Fibroblast of skin of left quadriceps (primary cell): ENCODE measurements at regions not wholly inside any gene's neighbourhood (a gene's known extent, or its start where the extent isn't known, plus 50 kb on each side); places are given as distances from the start of the nearest gene placed in this dataset.

ENCODE experiments used
- DNase-seq, 2 experiments: peaks; one replicate each; pipeline ENCODE4 v3.0.0-alpha.2; 2013; ENCODE audit warnings: low read depth in 2 of 2

GRCh38 chr6:111958534-111958933 lies 85.3 kb upstream of the FYN start:
- no peak for DNase-seq

DNA sequence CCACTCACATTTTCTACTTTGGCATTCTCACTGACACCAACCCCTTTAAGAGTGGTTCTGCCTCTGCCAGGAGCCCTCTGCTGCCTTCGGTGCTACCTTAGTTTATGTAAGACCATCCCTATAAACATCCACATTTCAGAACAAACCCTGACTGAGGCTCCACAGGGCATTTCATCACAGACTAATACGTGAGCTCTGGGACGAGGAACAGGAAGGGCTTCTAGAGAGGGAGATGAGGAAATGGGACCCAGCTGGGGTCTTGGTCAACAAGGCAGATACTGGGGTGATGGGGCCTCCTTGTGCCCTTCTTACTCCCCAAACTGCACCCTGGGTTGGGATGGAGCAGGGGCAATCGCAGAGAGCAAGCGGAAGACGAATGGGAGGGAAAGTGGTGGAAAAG lies 86.5 kb upstream of the FYN start:
- DNase-seq, result no peak

- no peak for DNase-seq
Observed at GRCh38 chr6:111967131-111967530, 86.8 kb upstream of the CCN6 start.

- no peak for DNase-seq
Observed at GRCh38 chr6:111970426-111970825, 83.5 kb upstream of the CCN6 start.

GRCh38 chr6:111971181-111971841 lies 82.6 kb upstream of the CCN6 start:
- no peak for DNase-seq

- DNase-seq, result no peak
Observed at GRCh38 chr6:111971866-111972532, 81.9 kb upstream of the CCN6 start.

GRCh38 chr6:111972745-111973117 lies 81.2 kb upstream of the CCN6 start:
- no peak for DNase-seq

DNA sequence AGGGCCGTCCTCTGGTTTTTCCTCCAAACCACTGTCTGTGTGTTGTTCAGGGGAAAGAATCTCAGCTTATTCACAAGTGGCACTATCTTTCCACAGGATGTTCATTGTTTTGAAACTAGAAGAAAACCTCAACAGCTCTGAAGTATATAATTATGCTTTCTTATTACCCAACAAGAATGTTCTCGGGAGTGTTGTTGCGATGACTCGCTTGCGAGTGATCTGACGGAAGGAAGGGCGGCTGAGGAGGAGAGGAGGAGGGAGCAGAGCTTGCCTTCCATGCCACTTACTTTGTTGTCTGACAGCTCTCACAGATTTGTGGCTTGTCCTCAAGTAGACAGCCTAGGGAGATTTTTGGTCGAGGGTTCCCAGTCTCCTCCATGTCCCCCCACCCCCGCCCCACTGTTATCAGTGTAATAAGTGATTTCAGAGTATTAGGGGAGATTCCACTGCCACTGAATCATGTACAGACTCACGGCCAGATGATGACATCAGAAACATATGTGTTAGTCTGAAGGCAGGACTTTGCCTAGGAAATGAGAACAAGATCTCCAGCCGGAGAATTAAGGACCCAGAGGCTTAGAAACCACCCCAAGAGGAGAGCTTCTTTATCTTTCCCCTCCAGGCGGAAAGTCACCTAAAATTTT lies 80.7 kb upstream of the CCN6 start:
- peak; percentile 93 to 94 for DNase-seq

- DNase-seq, result no peak
Observed at GRCh38 chr6:111973927-111974639, 79.8 kb upstream of the CCN6 start.

DNA sequence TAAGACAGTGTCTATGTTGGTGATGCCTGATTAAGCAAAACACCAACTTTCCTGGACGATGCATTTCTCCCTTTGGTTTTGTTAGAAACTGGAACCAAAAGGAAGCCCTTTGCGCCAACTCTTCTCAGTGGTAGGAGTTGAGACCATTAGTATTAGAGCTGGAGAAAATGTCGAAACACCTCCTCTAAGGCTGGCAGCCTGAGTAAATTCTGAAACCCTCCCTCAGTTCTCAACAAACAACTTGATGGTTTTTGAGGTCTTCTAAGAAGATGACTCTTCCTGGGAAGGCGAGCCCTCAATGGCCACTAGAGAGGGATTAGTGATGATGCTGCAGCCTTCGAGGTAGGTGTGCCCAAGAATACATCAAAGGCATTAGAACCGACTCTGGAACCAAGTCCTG lies 78.4 kb upstream of the CCN6 start:
- DNase-seq, result no peak

- DNase-seq, result no peak
Observed at GRCh38 chr6:111976139-111976538, 77.8 kb upstream of the CCN6 start.

- no peak for DNase-seq
Observed at GRCh38 chr6:111978532-111979149, 75.3 kb upstream of the CCN6 start.

GRCh38 chr6:111979633-111980032 lies 74.3 kb upstream of the CCN6 start:
- no peak for DNase-seq

DNA sequence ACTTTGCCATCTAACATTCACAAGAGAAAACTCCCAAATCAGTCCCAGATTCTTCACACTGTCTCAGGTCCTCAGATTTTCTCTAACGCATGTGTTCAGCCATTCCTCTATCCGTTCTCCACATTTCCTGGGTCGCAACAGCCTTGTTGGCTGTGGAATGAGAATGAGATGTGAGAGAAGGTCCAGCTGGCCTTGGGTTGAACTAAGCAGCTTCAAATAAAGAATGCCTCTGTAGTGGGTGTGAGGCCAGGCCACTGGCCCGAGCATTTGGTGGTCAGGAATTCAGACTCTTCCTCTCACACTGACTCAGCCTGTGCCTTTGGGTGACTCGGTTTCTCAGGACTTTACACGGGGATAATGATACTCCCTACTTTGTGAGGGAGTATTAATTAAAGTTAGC lies 73.8 kb upstream of the CCN6 start:
- no peak for DNase-seq

GRCh38 chr6:111980971-111981840 lies 72.7 kb upstream of the CCN6 start:
- DNase-seq, result no peak

DNA sequence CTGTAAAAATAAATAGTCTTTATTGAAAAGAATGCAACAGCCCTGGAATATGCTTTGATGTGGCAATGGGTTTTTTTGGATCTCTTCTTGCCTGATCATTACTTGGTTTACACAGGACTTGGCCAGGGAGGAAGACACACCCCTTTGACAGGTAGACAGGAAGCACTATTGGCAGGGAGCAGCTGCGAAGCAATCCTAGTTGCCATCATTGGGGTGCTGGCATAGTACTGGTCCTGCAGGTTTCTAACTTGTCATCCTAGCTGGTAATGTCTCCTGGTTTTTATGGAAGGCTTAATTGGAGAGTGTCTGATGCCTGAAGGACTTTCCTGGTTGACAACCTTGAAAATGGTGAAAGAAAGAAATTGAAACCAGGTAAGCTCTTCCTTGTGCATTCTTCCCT lies 71.2 kb upstream of the CCN6 start:
- DNase-seq, result no peak

DNA sequence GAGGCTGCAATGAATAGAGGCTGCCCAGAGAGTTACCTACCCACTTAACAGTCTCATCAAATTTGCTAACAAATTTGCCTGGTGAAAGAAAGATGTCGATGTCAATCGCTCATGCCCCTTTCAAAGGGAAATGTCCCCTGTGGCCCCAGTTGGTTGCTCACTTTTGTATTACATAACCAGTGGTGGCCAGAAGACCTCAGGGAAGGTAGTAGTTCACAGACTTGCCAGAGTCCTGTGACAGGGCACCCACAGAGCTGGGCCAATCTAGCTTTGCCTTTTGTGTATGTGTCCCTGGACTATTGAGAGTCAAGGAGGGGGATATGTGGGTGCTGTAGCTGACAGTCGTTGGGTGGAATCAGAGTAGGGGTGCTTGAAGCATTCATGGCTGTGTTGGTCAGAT lies 70.7 kb upstream of the CCN6 start:
- no peak for DNase-seq

DNA sequence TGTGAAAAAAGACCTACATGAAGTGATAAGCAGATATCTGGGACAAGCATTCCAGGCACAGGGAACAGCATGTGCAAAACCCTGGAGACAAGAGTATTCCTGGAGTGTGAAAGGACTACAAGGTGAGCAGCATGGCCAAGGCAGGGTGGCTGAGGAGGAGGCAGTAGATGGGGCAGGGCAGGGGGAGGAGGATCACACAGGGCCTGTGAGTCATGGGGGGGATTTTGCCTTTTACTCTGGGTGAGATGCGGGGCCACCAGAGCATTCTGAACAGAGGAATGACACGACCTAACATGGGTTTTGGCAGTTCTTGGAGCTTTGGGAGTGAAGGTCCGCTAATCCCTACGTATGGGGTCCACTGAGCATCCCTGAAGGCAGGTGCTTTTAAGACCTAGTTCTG lies 69.8 kb upstream of the CCN6 start:
- no peak for DNase-seq

DNA sequence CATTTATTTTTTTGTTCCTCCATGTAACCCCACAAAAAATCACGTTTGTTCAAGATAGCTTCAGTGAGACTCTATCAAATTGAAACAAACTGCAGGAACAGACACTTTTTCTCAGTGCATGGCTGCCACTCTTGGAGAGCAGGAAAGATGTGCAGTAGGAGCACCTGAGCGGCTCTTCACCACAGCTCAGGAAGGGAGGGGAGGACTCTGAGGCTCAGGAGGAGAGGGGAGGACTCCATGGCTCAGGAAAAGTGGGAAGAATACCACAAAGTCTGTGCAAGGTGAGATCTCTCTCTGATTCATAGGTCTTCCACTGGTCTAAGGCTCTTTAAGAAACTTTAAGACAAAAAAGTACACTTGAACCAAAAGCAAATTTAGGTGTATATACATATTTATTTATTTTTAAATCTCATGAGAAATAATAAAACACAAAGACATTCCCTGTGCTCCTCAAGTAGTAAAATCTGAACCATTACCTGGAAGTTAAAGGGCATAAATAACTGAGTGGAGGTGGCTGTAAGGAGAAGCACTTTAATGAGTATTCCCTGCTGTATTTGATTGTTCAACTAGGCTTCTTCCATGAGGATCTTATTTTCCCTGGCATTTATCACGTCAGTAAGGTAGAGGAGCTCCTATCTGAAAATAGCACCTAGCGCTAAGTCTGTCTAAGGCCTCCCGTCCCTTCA lies 69.2 kb upstream of the CCN6 start:
- no peak for DNase-seq

DNA sequence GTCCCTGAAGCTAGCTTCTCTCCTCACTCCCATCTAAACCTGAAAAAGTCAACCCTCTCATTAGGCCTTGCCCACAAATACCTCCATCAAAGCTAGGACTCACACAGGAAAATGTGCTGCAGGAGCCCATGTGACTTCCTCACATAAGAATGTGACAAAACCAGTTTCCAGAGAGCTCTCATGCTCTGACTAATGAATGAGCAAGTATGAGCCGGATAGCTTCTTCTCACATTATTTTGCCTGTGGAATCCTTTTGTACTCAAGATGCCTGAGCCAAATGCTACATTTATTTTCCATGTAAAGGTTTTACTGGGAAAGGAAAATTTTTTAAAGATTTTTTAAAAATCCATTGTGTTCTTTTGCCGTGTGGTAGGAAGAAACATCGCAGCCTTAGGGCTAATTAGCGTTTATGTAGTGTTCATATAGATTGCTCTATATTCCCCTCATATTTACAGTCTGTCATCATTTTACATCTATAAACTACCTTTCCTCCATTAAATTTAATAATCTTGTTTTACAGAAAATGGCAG lies 68.6 kb upstream of the CCN6 start:
- DNase-seq, result peak; percentile 79
